Uterus (tissue), 2 donors: ENCODE measurements at regions not wholly inside any gene's neighbourhood (a gene's known extent, or its start where the extent isn't known, plus 50 kb on each side); places are given as distances from the start of the nearest gene placed in this dataset.

ENCODE experiments used
- CTCF ChIP-seq, 4 experiments: fragments of 200-600 bp in 2 of 4; fragments of 450-650 bp in 2 of 4; sonication (generic) in 2 of 4; IDR thresholded peaks; one replicate each; pipeline ENCODE4 v1.5.1; 2016 to 2019; ENCODE audit warnings: antibody characterized with exemption in 4 of 4, mild to moderate bottlenecking in 2 of 4, moderate library complexity in 1 of 4
- POLR2A ChIP-seq, 2 donors: fragments of 450-650 bp; IDR thresholded peaks; one replicate each; pipeline ENCODE4 v1.6.1; 2016; ENCODE audit warnings: antibody characterized with exemption in 2 of 2, mild to moderate bottlenecking in 1 of 2, moderate library complexity in 1 of 2

GRCh38 chr18:67961701-67962440, 445.4 kb upstream of the DSEL start:
- TF ChIP-seq CTCF (IDR thresholded peaks at IDR 0.05) (no peak), POLR2A (IDR thresholded peaks at IDR 0.05) (no peak)
